ENCODE measurements at regions not wholly inside any gene's neighbourhood (a gene's known extent, or its start where the extent isn't known, plus 50 kb on each side); places are given as distances from the start of the nearest gene placed in this dataset.

DNA sequence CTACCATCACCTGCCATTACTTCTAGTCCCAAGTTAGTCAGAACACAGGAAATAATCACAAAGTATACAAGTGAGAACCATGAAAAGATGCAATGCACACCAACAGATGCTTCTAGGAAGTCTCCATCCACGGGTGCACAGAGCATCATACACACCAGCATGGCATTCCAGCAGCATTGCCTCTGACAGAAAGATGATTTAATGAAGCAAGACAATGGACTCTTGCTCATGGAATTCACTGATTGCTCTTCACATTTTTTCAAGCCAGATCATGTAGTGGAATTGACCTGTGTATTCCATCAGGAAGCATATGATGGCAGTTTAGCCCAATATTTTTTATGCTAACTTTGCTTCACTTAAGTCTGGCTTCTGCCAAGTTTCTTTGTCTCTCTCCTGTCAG is 406.3 kb upstream of the RGS17 start:
- H3K27ac Mint-ChIP-seq, result no peak overlapping the region
- TF ChIP-seq, protein P1, sequence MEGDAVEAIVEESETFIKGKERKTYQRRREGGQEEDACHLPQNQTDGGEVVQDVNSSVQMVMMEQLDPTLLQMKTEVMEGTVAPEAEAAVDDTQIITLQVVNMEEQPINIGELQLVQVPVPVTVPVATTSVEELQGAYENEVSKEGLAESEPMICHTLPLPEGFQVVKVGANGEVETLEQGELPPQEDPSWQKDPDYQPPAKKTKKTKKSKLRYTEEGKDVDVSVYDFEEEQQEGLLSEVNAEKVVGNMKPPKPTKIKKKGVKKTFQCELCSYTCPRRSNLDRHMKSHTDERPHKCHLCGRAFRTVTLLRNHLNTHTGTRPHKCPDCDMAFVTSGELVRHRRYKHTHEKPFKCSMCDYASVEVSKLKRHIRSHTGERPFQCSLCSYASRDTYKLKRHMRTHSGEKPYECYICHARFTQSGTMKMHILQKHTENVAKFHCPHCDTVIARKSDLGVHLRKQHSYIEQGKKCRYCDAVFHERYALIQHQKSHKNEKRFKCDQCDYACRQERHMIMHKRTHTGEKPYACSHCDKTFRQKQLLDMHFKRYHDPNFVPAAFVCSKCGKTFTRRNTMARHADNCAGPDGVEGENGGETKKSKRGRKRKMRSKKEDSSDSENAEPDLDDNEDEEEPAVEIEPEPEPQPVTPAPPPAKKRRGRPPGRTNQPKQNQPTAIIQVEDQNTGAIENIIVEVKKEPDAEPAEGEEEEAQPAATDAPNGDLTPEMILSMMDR (conservative IDR thresholded peaks at IDR 0.05), result no peak
- no peaks in the 10 kb centered on the region for H3K4me1 Mint-ChIP-seq
- no peaks in the 10 kb centered on the region for H3K36me3 Mint-ChIP-seq (ENCODE audit: low read depth)
- H3K4me3 ChIP-seq (ENCODE audit: low read length), result no peak overlapping the region
- WGBS, 2 experiments (ENCODE audit: insufficient coverage in 1 of 2, insufficient read length in 1 of 2), result 78 to 93% methylated on average over 1 of the region's 1 CpG
- no peaks in the 10 kb centered on the region for H3K27me3 ChIP-seq (ENCODE audit: control insufficient read depth, insufficient read depth, low read length, poor library complexity, severe bottlenecking)
- no peaks in the 10 kb centered on the region for H3K4me1 ChIP-seq (ENCODE audit: control insufficient read depth, insufficient read depth, low read length)
- no peaks in the 10 kb centered on the region for H3K9me3 Mint-ChIP-seq
- no peak overlapping the region for H3K27ac ChIP-seq (ENCODE audit: low read depth, low read length)
- H3K27me3 Mint-ChIP-seq (ENCODE audit: insufficient read depth), result no peaks in the 10 kb centered on the region
- H3K4me3 Mint-ChIP-seq, result no peak overlapping the region
- DNase-seq, result no peak
- H3K9me3 ChIP-seq (ENCODE audit: control insufficient read depth, low read length), result peaks cover 3% of the 10 kb centered on the region
- no peak overlapping the region for H3K9ac ChIP-seq (ENCODE audit: extremely low read depth, low read length, poor library complexity, severe bottlenecking)
- H3K36me3 ChIP-seq (ENCODE audit: control insufficient read depth, insufficient read depth, low read length), result no peaks in the 10 kb centered on the region

DNA sequence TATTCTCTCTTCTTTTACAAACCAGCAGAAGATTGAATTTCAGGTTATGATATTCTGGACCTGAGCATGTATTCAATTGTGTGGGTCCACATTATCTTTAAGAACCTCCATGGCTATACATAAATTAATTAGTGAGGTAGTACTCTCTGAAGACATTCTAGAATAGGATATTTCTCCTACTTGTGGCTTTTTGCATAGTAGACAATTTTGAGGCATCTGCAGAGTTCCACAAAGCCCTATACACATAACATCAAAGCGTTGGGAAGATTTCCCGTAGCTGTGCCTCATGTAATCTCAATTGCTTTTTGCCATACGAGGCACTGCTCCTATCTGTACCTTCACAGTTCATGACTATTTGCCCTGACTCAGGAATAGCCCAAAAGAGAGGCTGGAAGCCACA is 395.4 kb upstream of the RGS17 start:
- WGBS, 2 experiments (ENCODE audit: insufficient coverage in 1 of 2, insufficient read length in 1 of 2), result 83 to 89% methylated on average over 3 of the region's 3 CpGs

DNA sequence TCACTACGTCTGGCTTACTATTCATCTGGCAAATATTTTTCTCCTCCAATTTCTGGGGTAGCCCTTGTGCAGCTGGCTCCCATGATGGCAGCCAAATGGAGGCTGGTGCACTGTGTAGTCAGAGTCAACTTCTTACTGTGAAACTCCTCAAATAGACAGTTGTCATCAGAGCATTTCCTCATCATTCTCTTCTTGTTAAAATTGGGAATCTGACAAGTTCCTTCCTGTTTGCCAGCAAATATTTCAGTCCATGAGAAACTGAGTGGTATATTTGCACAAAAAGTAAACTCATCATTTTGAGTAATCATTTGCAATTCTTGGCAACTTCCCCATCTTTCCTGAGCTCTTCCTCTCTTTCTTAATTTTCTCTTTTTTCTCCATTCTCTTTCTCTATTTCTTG is 394.9 kb upstream of the RGS17 start:
- TF ChIP-seq, protein P1 (conservative IDR thresholded peaks at IDR 0.05), result no peak
- 89 to 100% methylated on average over 1 of the region's 1 CpG for WGBS, 2 experiments (ENCODE audit: insufficient coverage in 1 of 2, insufficient read length in 1 of 2)
- no peaks in the 10 kb centered on the region for H3K36me3 ChIP-seq (ENCODE audit: control insufficient read depth, insufficient read depth, low read length)
- H3K9me3 ChIP-seq (ENCODE audit: control insufficient read depth, low read length), result peaks cover 13% of the 10 kb centered on the region
- H3K4me1 Mint-ChIP-seq, result no peaks in the 10 kb centered on the region
- H3K27me3 Mint-ChIP-seq (ENCODE audit: insufficient read depth), result no peaks in the 10 kb centered on the region
- no peak for DNase-seq
- H3K9me3 Mint-ChIP-seq, result peaks cover 2% of the 10 kb centered on the region
- H3K9ac ChIP-seq (ENCODE audit: extremely low read depth, low read length, poor library complexity, severe bottlenecking), result no peak overlapping the region
- no peak overlapping the region for H3K4me3 ChIP-seq (ENCODE audit: low read length)
- H3K4me1 ChIP-seq (ENCODE audit: control insufficient read depth, insufficient read depth, low read length), result no peaks in the 10 kb centered on the region
- H3K27me3 ChIP-seq (ENCODE audit: control insufficient read depth, insufficient read depth, low read length, poor library complexity, severe bottlenecking), result no peaks in the 10 kb centered on the region
- no peak overlapping the region for H3K27ac ChIP-seq (ENCODE audit: low read depth, low read length)
- no peak overlapping the region for H3K4me3 Mint-ChIP-seq
- no peaks in the 10 kb centered on the region for H3K36me3 Mint-ChIP-seq (ENCODE audit: low read depth)
- H3K27ac Mint-ChIP-seq, result no peak overlapping the region

More for the DNA sequence above, 395.4 kb upstream of the RGS17 start:
- H3K27me3 ChIP-seq (ENCODE audit: control insufficient read depth, insufficient read depth, low read length, poor library complexity, severe bottlenecking), result no peaks in the 10 kb centered on the region
- no peak overlapping the region for H3K4me3 ChIP-seq (ENCODE audit: low read length)
- no peaks in the 10 kb centered on the region for H3K4me1 ChIP-seq (ENCODE audit: control insufficient read depth, insufficient read depth, low read length)
- H3K27ac Mint-ChIP-seq, result no peak overlapping the region
- H3K4me1 Mint-ChIP-seq, result no peaks in the 10 kb centered on the region
- H3K9me3 Mint-ChIP-seq, result peaks cover 4% of the 10 kb centered on the region
- no peaks in the 10 kb centered on the region for H3K36me3 Mint-ChIP-seq (ENCODE audit: low read depth)
- H3K9me3 ChIP-seq (ENCODE audit: control insufficient read depth, low read length), result peaks cover 13% of the 10 kb centered on the region
- H3K4me3 Mint-ChIP-seq, result no peak overlapping the region
- TF ChIP-seq, protein P1 (conservative IDR thresholded peaks at IDR 0.05), result no peak
- no peaks in the 10 kb centered on the region for H3K36me3 ChIP-seq (ENCODE audit: control insufficient read depth, insufficient read depth, low read length)
- H3K27ac ChIP-seq (ENCODE audit: low read depth, low read length), result no peak overlapping the region
- H3K27me3 Mint-ChIP-seq (ENCODE audit: insufficient read depth), result no peaks in the 10 kb centered on the region
- DNase-seq, result no peak
- H3K9ac ChIP-seq (ENCODE audit: extremely low read depth, low read length, poor library complexity, severe bottlenecking), result no peak overlapping the region

All from endodermal cell (in vitro differentiated cells).